ENCODE measurements at regions not wholly inside any gene's neighbourhood (a gene's known extent, or its start where the extent isn't known, plus 50 kb on each side); places are given as distances from the start of the nearest gene placed in this dataset.

GRCh38 chr6:14444295-14444972, 326.9 kb downstream of the CD83 start:
- DNase-seq: no peak

GRCh38 chr6:14447240-14447639, 329.7 kb downstream of the CD83 start:
- no peak for DNase-seq

- DNase-seq: no peak
Observed at GRCh38 chr6:14448246-14448645, 330.7 kb downstream of the CD83 start.

- no peak for DNase-seq
Observed at GRCh38 chr6:14450133-14450504, 332.5 kb downstream of the CD83 start.

GRCh38 chr6:14450578-14450977, 333.0 kb downstream of the CD83 start:
- no peak for DNase-seq

- no peak for DNase-seq
Observed at GRCh38 chr6:14451594-14452374, 334.2 kb downstream of the CD83 start.

GRCh38 chr6:14452567-14453527, 335.3 kb downstream of the CD83 start:
- peak; percentile 80 for DNase-seq

- peak; percentile 43 for DNase-seq
Observed at GRCh38 chr6:14453712-14454472, 336.3 kb downstream of the CD83 start.

GRCh38 chr6:14454473-14454775, 336.9 kb downstream of the CD83 start:
- peak; percentile 66 for DNase-seq

- no peak for DNase-seq
Observed at GRCh38 chr6:14455427-14455826, 337.9 kb downstream of the CD83 start.

- DNase-seq: no peak
Observed at GRCh38 chr6:14455876-14456648, 338.5 kb downstream of the CD83 start.

GRCh38 chr6:14456941-14457340, 339.4 kb downstream of the CD83 start:
- DNase-seq: no peak

- no peak for DNase-seq
Observed at GRCh38 chr6:14458669-14459266, 341.2 kb downstream of the CD83 start.

GRCh38 chr6:14459315-14459714, 341.7 kb downstream of the CD83 start:
- DNase-seq: no peak

GRCh38 chr6:14460556-14460955, 343.0 kb downstream of the CD83 start:
- DNase-seq: no peak

- DNase-seq: no peak
Observed at GRCh38 chr6:14462135-14462534, 344.6 kb downstream of the CD83 start.

GRCh38 chr6:14462566-14462965, 345.0 kb downstream of the CD83 start:
- no peak for DNase-seq

GRCh38 chr6:14463110-14463509, 345.5 kb downstream of the CD83 start:
- DNase-seq: no peak

GRCh38 chr6:14464055-14464454, 346.5 kb downstream of the CD83 start:
- DNase-seq: no peak

GRCh38 chr6:14464716-14465115, 347.1 kb downstream of the CD83 start:
- no peak for DNase-seq

GRCh38 chr6:14466278-14466677, 348.7 kb downstream of the CD83 start:
- DNase-seq: no peak

GRCh38 chr6:14467591-14467990, 350.0 kb downstream of the CD83 start:
- DNase-seq: no peak

All from activated CD4-positive, alpha-beta T cell treated with anti-CD3 and anti-CD28 coated beads for 48 hours (primary cell).